HUDEP-2 (cell line): ENCODE measurements at regions not wholly inside any gene's neighbourhood (a gene's known extent, or its start where the extent isn't known, plus 50 kb on each side); places are given as distances from the start of the nearest gene placed in this dataset.

Experiments
- DNase-seq, 76 experiments: peaks; one replicate each; lab custom pipeline; 2025; ENCODE audit not compliant: unreplicated experiment in 76 of 76; lab: John Stamatoyannopoulos, UW

DNA sequence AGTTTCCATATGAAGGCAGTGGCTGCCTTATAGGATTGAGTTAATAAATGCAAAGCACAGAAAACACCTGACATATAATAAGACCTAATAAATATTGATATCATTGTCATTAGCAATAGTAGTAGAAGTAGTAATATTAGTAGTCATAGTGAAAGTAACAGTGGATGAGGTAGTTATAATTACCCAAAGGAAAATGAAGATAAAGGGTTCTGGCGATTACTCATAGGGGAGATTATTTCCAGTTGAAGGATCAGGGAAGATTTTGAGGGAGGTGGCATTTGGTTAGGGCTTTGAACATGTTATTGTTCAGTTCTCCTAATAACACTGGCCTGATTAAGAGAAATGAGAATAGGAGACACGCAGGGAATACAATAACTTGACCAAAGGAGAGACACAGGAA lies 131.9 kb upstream of the GPRIN3 start:
- DNase-seq, result no peak

DNA sequence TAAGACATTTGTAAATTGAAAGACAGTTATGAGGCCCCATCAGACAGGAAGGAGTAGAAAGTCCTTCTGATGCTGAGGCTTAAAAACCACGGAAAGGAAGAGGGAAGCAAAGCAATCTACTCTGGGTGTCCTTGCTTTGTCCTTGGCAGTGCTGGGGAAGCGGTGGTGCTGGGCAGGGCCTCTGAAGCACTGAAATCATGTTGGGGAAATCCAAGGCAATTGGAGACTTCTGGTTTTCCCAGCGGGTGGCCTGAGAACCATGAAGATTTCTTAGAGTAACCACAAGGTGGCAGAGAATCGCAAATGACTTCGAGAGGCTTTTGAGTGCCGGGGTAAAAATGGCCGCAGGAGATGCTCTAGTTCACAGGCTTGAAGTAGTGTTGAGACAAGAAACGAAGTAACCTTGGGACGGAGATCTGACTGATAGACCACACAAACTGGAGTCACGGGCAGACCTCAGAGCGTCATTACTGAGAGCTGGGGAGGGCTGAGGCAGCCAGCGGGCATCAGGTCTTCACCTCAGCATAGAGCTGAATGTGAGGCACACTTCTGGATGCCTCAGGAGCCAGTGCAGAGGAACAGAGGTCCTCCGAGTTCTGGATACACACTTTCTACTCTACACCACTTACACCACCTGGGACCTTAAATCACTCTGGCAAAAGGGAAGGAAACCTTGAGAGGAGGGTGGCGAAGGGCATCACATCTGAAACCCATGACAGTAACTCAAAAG lies 130.7 kb upstream of the GPRIN3 start:
- peak in 15 of 76 experiments; percentile 0 to 12 (median 3) for DNase-seq

DNA sequence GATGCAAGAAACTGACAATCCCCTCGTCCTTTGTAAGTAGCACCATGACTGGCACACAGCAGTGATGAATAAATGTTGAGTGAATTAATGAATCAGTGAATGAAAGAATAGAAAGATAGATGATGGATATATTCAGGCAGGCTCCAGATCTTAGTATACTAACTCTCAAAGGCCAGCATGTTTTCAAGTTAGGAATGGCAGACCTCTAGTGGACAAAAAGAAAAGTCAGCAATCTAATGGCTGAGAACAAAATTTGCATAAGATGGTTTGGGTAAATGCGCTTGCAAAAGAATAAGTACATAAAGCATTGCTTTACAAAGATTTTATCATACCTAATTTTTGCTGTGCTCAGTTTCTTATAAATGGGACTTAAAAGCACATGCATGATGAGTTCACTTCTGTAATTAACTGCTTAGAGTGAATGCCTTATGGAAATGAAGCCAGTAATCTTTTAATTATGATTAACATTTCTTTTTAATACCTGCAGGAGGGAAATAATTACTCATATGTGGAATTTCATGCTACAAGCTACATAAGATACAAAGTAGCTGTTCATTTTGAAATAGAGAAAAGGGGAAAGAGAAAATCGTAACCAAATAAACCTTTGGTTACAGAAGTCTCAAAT lies 126.9 kb upstream of the GPRIN3 start:
- no peak for DNase-seq

DNA sequence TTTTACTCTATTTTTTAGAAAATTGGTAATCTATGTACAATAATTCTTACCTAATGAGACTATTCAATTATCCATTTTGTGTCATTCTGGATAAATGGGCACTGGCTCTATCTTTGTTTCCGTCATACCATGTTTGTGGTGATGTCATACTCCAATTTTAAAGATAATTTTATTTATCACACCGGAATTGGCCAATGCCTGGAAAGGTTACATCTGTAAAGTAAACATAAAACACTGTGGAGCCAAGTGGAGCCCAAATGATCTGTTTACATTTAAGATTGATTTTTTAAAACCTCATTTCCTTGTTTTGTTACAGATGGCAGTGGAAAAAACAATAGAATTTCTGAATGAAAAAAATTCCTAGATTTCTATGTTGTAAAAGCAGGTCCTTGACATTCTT lies 120.2 kb upstream of the GPRIN3 start:
- no peak for DNase-seq

DNA sequence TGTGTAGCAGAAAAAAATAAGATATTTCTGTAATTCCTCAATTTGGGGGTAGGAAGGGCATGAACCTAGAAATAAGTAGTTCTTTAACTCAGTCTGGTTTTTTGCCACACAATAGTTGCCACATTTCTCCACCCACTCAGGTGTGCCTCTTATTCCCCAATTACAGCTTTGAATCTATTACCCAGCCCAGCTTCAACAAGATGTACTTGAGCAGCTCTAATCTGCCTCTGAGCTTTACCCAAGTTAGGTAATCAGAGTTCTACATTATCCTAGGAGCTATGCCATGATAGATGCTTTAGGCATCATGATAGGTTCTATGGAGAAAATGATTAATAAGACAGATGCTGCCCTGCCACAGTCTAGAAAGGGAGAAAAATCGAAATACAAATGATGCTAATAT lies 117.4 kb upstream of the GPRIN3 start:
- DNase-seq, result no peak

DNA sequence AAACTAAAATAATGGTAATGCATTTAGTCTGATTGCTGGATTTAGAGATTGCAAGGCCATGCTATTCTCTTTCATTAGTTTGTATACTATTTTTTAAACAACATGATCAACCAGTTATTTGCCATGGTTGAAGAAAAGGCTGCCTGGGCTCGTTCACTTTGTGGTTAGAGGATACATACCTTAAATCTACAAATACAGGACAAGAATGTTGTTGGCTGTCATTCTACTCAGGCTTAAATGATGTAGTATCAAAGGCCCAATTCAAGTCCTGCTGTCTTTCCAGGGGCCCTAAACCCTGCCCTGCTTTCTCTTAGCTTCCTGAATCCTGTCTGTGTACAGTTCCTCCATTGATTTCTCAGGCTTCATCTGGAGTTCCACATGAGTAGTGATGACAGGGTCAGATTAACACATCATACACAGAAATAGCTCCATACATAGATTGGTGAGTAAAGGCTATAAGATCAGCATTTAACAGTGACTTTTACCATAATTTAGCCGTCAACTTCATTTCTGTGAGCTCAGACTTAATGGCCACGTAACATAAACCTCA lies 114.9 kb upstream of the GPRIN3 start:
- DNase-seq, result no peak

DNA sequence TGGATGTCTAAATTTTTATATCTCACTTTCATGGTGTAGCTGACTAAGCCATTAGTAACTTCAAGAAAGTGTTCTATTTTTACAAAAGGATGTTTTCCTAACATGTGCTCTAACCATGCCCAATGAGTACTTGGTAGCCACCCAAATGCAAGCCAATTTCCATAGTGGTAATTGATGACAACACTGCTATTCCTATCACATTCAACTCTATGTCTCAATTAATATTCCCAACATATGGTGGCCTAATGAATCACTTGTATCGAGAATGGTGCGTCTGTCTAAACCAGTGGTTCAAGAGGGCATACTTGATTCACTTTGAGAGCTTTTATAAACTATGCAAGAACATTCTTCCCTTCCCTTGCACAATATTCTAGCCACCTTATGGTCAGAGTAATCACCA lies 112.9 kb upstream of the GPRIN3 start:
- no peak for DNase-seq

DNA sequence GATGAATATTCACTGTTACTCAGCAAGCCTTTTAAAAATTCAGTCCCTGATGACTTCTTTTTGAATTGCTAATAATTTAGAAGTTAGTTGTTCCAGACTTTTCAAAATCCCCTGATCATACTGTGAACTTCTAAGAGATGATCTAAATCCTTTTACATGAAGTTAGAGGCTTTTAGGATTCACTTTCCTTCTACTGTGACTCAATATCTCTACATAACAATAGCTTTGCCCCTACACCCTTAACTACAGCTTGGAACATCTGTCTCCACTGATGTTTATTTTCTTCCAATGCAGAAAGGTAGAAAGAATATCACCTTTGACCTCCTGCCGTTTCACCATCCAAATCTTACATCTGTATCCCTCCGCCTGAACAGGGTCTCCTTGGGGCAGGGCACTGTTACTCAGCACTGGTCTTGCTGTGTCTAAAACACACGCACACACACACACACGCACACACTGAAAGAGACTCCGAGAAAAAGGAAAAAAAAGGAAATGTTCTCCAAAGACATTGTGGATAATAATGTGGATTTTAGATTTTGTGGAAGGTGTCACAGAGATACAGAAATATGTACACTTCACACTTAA lies 111.6 kb upstream of the GPRIN3 start:
- no peak for DNase-seq

DNA sequence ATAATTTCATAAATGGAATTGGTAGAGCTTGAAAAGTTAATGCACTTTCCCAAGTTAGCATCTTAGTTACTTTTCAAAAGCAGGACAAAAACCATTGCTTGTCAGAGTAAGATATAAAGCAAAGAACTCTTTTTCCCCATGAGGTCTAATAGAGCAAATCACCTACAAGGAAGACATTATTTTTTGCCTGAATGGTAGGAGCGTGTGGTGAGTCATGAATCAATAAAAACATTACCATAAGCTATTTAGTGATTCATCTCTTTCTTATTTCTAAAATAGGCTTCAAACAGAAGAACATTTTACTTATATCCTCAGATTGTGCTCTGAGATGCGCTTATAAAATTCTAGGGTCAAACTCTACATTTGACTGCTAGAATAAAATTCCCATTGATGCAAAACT lies 109.4 kb upstream of the GPRIN3 start:
- DNase-seq, result no peak

DNA sequence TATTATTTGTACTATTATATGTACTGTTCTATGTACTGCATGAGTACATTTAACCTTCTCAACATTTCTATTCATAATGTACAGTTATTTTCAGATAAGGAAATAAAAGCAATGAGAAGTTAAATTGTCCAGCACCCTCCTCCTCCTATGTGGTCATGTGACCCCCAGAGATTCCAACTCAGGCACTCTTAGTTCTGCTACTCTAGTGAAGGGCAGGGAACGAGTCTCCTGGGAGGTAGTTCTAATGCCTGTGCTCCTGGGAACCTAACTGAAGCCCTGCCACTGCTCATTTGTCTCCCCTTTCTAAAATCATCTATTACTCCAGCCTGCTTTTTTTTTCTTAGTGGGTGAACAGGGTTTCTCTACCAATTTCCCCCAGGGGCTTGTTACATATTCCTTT lies 105.9 kb upstream of the GPRIN3 start:
- no peak for DNase-seq

DNA sequence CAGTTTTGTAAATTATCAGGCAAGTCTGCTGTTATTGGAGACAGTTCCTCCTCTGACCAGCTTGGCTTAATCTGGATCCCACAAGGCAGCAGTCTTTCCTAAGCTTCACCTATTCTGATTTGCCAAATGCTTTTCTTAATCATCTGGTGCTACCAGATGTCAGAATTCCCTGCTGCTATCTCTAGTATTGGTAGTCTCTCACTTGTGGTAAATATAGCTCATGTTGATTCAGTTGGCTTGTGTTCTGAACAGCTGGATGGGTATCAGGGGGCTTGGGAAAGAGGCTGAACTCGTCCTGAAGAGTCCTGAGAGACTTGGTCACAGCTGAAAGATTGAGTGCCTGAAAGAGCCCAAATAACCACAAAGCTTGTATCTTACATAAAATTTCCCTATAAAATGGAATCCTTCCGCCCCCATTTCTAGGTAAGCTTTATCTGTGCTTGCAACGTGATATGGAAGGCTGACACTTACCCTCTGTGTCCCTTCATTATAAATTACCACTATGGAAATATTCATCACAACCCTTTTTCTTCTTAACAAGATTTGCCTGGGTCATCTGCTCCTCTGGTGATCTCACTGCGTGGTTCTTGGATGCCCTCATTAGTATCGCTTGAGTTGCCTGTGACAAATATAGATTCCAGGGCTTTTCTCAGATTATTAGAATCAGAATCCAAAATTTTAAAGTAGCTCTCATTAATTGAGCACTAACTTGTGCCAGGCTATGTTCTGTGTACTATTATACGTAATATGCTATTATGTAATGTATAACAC lies 104.1 kb upstream of the GPRIN3 start:
- no peak for DNase-seq

DNA sequence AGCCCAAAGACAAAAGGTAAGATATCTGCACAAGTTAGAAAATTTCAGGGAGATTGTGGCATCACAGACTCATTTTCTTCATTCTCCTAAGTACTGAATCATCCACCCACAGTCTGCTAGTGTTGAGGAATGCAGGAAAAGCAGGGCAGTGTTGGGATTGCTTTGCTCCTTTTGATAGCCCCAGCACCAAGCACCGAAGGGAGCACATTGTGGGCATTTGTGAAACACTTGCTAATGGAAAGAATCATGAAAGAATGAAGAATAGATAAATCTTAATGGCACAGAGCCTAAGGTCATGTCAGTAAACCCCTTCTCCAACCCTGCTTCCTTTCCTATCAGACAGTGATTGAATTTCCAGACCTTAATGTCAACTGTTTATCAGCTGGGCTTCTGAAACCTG lies 103.1 kb upstream of the GPRIN3 start:
- no peak for DNase-seq

DNA sequence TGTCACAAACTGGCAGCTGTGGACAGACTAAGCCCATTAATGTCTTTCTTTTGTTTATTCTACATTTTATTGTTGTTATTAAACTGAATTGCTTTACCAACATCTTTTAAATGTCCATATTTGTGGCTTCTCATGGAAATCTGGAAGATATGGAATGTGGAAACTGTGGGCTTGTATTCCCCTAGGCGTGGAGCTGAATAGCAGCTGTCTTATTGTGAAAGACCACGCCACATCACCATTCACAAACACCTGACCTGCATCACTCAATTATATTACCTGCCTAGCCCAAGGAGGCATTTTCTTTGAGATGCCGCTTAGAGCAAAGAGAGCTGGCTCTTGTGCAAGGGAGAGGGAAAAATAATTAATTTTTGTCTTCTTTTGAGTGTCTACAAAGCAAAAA lies 96.9 kb upstream of the GPRIN3 start:
- no peak for DNase-seq

DNA sequence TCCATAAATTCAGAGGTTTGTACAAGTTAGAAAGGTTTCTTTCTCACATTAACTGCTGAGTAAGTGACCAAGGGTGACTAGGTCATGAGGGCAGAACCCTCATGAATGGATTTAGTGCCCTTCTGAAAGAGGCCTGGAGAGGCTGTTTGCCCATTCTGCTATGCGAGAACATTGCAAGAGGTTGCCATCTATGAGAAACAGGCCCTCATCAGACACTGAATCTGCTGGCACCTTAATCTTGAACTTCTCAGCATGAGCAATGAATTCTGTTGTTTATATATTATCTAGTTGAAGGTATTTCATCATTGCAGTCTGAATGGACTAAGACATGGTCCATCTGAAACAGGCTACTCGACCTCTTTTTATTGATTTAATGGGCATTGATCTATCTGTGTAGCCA lies 96.2 kb upstream of the GPRIN3 start:
- no peak for DNase-seq

DNA sequence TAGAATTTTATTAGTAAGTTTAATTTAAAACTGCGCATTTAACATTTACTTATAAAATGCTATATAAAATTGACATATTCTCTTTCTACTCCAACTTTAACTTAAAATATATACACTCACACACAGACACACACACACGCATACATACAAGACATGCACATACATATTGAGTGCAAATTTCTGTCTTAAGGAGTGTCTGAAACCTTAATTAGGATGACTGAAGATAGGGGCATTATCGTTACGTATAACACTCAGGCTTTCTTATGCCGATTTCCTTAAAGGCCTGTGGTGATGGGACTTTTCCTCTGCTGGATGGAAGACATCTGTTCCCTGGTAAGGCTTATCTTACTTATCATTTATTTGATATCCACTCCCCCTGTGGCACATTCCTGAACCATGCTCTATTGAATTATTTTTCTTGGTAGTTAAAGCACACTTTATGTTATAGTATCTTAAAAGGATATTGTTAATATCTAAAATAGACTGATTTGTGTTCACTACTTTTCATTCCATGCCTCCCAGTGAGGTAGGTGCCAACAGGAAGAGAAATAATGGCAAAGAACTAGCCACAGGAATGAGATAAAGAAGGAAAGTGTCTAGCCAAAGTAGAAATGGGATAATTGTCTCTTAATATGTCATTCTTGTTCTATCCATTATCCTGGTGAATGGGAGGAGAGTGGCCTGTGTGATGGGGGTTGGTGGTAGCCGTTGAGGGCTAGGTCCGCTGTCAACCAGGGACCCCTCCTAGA lies 92.9 kb upstream of the GPRIN3 start:
- no peak for DNase-seq

DNA sequence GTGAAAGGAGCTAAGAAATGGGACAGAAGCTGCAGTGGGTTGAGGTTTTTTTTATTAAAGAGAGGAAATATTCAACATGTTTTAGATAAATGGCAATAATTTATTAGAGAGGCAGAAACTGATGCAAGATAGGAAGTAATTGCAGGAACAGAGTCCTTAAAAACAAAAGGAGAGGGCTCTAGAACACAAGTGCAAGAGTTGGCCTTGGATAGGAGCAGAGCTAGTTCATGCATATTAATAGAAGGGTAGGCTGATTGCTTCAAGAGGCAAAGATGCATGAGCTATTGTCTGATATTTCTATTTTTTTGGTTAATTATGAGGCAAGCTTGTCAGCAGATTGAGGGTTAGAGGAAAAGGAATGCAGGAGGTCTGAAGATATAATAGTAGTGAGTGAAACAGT lies 91.0 kb upstream of the GPRIN3 start:
- DNase-seq, result no peak

DNA sequence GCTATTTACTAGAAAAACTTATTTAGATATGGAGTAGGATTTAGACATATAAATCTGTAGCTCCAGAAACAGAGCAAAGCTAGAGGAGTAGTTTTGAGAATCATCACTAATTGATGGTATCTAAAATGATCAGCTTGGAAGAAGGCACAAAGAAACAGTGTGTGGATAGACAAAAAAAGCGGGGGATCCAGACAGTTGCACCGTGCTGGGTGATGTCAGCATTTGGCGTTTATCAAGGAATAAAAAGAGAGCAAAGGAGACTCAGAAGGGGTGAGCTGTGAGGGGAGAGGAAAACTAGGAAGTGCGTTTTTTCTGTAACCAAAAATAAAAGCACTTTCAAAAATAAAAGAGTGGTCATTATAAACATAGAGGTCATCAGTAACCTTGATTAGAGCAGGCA lies 90.5 kb upstream of the GPRIN3 start:
- no peak for DNase-seq

DNA sequence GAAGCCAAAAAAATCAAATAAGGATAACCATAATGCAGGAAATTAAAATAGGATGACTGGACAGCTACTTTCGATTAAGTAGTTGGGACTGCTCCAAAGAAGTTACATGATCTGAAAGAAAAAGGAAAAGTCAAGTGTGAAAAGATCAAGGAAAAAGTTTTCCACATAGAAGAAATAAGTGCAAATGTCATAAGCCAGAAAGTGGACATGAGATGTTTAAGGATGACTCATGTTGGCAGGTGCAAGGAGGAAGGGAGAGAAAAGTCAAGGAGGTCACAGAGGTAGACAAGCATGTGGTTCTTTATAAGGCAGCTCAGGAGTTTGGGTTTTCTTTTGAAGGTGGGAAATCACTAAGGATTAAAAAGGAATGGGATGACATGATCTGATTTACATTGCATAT lies 89.8 kb upstream of the GPRIN3 start:
- DNase-seq, result no peak

DNA sequence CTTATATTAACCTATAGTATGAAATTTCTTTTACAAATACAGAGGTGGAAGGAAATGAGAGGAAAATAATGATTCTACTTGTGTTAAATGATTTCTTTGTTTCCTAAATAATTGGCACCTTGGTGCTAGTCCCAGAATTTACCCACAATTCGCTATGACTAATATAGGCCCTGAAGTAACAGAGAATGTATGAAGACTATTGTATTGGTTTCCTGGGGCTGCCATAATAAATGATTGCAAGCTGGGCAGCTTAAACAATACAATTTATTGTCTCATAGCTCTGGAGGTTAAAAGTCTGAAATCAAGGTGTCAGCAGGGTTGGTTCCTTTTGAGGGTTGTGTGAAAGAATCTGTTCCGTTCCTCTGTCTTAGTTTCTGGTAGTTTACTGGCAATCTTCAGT lies 74.8 kb upstream of the GPRIN3 start:
- no peak for DNase-seq

DNA sequence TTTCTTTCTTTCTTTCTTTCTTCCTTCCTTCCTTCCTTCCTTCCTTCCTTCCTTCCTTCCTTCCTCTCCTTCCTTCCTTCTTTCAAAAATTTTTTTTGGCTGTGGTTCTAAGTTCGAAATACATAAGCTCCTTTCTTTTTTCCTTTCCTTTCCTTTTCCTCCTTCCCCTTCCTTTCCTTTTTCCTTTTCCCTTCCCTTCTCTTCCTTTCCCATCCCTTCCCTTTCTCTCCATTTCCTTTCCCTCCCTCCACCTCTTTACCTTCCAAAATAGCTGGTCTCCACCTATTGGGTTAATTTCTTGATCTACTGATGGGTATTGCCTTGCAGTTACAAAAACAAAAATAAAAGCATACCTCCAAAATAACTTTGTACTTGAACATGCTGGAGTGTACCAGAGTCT lies 73.4 kb upstream of the GPRIN3 start:
- DNase-seq, result no peak
